Head of caudate nucleus (tissue), 42 donors: ENCODE measurements at regions not wholly inside any gene's neighbourhood (a gene's known extent, or its start where the extent isn't known, plus 50 kb on each side); places are given as distances from the start of the nearest gene placed in this dataset.
"Not testable (repeated sequence)": the region's sequence is repeated elsewhere in the genome, so short reads cannot be mapped to it uniquely, and the experiment has no call there.

Experiments used
- DNase-seq, 42 donors: peaks; one replicate each; pipeline versions ENCODE4 v3.0.0 to v3.0.0-alpha.2; 2020 to 2021; ENCODE audit warnings: mixed read lengths in 7 of 42
- intact Hi-C: fragments of 100-400 bp; cut with DNase I; formaldehyde crosslinking; loops from one replicate; pipeline ENCODE4 v1.15.0; 2022

DNA sequence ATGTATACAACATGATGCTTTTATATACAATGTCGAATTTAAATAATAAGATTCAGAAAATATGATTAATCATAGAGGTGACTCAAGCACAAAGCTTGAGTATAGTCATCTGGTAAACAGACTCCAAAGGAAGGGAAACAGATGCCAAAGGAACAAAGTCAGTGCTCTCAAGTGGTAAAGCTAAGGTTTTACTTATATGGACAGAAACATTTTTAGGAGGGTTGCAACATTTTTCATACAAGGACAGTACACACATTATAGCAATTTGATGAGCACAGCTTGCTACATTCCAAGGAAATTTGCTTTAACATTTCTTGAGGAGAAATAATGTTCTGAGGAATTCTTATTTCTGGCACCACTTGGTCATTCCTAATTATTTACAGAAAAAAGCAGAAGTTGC is 333.4 kb upstream of the AADAT start:
- DNase-seq = no peak
- intact Hi-C loops = no loop called here

DNA sequence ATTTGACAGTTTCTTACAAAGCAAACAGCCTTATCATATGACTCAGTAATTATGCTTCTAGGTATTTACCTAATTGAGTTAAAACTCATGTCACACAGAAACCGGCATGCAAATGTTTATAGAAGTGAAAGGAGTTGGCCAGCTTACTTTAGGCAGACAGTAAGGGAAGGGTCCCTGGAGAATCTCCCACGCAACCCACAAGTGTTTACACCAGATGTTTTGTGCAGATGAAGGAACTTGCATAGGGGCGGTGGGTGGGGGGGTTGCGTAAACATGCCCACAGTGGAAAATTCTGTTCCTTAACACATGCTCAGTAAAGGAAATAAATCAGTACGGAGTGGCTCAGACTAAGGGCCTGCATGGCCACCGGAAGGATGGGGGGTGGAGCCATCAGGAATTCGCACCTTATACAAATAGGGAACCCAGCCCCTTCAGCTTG is 330.5 kb upstream of the AADAT start:
- DNase-seq = no peak
- intact Hi-C loops = no loop called here

DNA sequence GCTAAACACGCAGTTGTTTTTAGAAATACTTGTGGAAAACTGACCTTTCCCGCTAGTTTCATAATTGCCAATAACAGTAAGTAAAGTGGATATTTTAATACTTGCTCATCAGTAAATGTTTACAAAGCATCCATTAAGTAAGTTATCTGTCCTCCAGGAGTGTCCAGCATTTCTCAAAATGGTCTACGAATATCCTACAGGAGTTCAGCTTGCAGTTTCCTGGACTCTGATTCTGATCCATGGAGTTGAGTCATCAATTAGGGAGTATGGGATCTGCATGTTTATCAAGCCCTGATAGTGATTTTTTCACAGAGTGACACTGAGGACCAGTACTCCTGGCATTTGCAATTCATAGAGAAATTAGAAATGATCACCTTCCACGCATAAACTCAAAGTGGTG is 325.2 kb upstream of the AADAT start:
- DNase-seq = no peak
- intact Hi-C loops = no loop called here

DNA sequence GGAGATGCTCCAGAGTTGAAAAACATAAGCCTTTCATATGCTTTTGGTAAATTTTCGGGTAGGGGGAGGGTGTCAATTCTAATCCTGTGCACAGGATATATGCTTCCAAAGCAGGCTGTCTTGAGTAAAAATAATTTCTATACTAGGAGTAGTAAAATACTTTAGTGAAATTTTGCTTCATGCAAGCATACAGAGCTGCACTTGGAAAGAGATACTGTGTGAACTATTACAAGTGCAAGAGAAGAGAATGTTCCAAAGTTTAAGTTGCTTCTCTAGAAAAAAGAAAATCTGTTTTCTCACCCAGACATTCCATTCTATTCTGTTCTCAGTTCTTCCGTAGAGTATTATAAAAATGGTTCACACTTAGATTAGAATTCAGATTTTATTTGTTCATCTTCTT is 324.6 kb upstream of the AADAT start:
- intact Hi-C loops = no loop called here
- no peak for DNase-seq

DNA sequence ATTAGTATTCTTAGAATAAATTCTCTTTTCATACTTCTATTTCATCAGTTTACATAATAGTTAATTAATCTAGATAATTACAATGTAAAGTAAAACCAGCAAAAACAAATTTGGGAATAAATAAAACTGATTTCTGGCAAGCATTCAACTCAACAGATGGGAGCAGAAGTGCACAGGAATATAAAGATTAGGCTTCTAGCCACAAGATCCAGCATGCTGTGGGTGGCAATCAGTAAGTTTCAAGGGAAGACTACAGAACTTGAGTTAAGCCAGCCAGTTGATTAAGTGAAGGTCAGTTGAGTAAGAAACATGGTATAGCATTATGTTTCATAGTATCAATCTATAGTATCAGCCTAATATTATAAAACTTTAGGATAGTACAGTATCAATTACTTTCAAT is 324.2 kb upstream of the AADAT start:
- no peak for DNase-seq
- intact Hi-C loops = no loop called here

DNA sequence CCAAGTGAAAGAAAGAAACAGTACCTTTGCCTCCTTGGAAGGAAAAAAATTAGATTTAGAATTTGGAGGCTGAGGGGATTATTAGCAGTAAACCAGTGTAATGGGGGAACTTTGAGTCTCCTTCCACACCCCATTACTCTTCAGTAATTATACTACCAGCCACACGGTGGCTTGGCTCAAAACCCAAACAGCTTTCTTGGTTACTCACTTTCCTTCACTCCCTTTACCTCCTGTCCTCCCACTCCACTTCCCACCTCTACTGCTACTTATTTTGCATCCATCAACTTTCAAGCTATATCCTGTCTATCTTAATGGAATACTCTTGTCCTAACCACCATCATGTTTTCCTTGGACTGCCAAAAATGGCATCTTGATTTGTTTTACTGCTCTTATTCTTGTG is 310.6 kb upstream of the AADAT start:
- intact Hi-C loops = no loop called here
- DNase-seq = peak in 2 of 42 donors; percentile 6

DNA sequence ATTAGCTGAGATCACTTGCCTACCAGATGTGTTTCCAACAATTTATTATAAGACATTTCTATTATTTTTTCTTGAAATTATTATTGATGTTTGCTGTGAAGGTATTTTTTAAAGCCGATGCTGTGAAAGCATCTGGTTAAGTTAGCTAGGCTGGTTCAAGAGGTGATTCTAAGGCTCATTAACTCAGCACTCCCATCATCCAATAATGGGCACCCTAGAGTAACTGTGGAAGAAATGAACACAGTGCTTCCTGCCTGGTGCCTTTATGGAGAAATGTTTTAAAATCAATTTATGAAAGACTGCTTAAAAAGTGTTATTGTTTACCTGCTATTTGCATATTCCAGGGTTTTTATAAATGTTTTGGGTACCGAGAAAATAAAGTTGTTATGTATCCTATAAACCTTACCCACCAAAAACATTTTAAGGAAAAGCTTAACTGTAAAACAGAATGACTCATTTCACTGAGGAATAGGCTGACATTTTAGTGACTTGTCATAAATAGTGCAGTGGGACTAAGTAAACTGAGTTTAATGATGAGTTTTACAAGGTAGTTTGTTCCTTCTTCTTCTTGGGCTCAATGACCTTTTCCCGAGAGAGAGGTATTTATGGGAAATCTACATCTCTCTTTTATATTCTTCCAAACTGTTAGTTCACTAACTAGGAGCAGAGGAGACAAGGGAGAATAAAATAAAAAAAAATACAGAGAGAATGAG is 310.0 kb upstream of the AADAT start:
- intact Hi-C loops = no loop called here
- no peak for DNase-seq

DNA sequence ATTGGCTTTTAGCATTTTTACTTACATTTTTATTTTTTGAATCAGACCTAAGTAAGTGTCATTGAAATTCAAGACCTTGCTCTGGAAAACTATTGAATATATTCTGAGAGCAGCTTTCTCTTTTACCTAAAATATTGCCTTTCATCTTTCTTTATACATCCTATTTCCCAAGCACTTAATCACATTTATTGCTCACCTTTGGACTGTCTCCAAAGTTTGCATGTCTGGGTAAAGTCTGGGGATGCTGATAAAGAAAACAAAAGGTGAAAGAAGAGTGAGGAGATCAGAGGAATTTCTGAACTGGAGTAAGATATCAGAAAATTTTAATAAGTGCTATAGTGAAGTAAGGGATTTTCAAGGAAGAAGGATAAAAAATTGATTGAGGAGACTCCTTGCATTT is 308.5 kb upstream of the AADAT start:
- intact Hi-C loops = no loop called here
- DNase-seq = no peak

DNA sequence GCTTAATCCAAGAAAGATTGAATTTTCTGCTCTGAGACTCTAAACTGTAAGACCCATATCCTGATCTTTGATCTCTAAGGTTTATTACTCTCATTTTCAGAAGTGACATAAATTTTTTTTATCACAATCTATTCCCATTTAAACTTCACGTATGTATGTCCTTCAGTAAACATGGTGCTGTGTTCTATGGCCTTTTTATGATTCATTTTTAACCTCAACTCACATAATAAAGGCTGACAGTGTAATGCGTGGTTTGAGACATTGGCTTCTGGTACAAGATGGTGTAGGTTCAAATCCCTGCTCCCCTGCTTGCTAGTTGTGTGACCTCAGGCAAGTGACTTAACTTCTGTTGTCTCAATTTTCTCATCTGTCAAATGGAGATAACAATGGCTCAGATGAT is 306.0 kb upstream of the AADAT start:
- no peak for DNase-seq
- intact Hi-C loops = no loop called here

DNA sequence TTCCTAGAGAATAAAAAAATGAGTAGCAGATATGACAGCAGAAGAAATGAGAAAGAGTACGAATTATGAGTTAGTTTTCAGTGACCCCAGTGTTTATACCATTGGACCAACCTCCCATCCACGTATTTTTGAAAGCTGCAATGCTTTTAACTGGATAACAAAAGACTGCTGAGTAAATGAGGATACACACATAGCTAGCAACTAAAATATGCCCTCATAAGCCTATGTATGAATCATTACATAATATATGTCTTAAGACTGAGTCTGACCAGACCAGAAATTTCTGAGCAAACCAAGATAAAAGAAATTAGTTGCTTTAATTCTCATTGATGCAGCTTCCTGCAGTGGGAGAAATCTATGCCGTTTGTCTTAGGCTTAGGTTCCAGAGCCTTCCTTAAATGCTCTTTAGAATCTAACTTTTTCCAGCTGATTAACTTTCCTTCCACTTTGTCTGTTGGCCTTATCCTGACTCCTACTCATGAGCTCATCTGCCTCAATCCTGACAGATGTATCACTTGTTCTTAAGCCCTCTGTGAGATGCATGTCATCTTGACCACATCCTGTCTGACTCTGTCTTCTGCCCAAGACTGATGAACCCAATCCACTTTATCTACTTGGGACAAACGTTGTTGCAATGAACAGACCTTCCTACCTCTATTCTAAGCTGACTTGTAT is 301.4 kb upstream of the AADAT start:
- intact Hi-C loops = no loop called here
- DNase-seq = no peak

DNA sequence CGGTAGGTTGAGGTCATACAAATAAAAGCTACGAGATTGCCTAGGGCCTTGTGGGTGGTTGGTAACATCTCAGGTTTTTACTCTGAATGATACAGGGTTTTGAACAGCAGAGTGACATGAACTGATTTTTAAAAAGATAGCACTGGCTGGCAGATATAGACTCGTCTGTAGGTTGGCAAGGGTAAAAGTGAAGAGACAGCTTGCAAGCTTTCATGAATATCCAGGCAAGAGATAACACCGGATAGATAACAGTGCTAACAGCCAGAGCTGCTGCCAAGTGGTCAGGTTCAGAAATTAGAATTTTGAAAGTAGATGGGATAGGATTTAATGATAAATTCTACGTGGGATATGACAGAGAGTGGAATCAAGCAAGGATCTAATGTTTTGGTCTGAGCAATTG is 299.7 kb upstream of the AADAT start:
- DNase-seq = no peak
- intact Hi-C loops = no loop called here

DNA sequence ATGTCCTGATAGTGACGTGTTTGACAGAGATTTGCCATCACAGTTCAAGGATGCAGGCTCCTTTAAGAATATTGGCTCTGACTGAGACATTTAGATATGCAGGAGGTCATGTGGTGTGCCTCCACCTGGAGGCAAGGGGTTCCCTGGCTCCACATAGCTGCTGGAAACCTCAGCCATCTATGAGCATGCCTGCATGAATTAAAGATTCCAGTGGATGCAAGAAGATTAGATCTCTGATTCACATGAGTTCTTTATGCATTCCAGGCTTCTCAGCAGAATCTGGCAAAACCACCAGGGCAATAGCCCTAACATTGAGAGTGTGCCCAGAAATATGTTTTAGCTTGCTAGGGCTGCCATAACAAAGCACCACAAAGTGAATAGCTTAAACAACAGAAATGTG is 298.5 kb upstream of the AADAT start:
- intact Hi-C loops = no loop called here
- no peak for DNase-seq

DNA sequence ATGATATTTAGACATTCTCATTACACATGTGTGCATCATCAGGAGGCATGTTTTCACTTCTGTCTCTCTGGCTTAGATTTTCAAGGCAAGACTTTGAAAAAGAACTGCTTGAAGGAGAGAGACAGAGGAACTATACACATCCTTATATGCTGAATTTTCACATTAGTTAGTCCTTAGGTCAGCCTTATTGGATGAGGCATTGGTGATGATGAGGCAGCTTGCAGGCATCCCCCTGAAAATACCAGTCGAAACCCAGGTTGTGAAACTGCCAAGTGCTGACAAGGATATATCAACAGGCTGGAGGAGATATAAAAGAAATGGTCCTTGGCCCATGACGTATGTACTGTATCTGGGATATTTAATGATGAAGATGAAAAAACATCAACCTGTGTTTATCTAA is 297.2 kb upstream of the AADAT start:
- intact Hi-C loops = no loop called here
- DNase-seq = no peak

DNA sequence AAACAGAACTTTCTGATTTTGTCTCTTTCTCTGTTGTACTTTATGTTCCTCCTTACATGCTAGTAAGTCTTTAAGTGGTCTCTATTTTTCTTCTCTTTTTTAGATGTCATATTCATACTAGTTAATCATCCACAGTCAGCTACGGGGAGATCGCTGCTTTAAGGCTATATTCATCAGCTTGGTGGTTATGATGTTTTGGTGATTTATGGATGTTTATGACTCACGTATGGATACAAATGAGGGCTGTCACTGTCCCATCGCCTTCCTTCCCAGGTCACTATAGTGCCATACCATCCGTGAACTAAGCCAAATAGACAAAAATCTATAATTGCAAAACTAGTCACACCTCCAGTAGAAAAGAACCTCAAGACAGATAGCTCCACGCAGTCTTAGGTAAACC is 296.8 kb upstream of the AADAT start:
- intact Hi-C loops = no loop called here
- DNase-seq = no peak

DNA sequence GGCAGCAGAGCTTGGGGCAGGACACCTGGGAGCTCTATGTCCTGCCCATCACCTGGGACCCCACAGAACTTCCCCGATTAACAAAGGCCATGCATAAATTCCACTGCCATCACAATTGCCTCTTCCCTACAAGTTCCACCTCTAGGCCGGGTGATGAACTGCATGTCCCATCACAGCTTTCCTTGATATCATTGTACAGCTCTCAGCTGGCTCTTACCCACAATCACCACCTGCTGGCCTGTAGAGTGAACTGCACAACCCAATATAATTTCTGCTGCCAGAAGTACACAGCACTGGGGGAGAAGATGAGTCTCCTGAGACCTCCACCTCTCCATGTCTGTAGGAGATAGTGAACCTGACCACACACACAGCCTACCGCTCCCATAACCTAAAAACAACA is 285.0 kb upstream of the AADAT start:
- DNase-seq = no peak
- intact Hi-C loops = no loop called here

DNA sequence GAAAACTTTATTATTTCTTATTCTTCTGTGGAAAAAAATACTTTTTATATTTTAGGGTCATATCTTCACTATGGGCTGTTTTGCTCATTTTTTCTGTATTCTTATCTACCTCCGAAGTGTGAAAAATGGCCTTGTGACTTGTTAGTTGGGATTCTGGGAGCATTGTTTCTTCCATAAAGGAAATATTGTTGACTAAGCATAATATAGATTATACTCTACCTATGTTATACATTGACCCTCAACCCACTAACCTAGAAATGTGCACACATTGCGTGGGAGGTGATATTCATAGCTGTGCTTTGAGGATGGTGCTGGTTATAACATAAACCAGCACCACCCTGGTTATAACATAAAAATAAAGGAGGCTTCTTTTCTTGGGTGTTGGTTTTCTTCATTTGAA is 259.2 kb upstream of the AADAT start:
- no peak for DNase-seq
- intact Hi-C loops = no loop called here

DNA sequence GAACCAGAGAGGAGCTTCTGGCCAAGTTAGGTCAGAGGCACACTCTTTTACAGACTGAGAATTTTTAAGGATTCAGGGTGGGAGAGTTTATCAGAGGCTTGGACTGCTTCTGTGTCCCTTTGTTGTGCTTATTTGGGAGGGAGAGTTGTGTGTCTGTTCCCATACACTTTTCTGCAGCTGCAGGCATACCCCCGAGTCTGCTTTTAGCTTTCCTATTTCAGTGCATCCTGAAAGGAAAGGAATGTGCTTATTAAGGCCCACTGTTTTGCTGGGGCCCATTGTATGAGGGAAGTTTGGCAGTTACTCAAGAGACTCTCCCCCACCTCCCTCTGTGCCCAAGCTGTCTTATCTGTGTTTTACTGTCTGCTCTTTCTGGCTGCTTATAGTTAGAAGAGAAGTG is 257.4 kb upstream of the AADAT start:
- DNase-seq, intact Hi-C loops: not testable (repeated sequence)

DNA sequence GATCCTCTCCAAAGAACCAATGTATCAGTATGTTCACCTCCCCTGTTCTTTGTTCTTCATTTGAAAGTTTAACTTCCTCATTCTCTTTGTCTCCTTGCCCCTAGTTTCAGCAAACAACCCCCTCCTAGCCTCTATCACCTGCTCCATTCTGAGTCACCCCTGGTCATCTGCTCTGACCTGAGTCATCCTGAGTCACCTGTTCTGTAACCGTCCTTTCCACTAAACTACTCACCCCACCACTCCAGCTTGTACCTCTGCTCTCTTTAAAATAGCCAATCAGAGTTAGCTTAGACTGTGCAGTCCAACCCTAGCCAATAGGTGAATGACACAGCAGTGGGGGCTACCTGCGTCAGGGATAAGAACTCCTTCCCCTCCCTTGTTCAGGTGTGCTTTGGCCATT is 249.8 kb upstream of the AADAT start:
- intact Hi-C loops = no loop called here

DNA sequence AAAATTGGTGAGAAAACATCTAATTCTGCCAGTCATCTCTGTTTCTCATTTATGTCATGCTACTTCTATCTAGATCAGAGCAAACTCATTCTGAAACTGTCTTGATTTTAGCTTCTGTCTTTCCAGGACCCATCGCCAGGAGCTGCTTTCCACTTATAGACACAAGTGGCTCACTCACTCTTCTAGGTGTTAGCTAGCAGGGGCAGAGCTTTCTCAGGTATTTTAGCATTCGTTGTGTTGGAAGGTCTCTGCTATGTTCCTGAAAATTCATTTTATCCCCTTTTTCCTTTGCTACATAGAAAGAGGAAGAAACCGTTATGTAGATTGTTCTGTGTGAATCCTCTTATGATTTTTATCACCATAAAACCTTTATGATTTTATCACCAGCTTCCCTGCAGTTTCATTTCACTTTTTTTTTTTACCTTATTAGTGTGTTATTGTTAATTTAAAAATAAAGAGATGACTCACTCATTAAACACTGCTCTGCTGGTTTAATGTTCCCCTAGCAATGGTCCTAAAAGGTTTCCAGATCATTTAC is 246.6 kb upstream of the AADAT start:
- intact Hi-C loops = no loop called here
- no peak for DNase-seq

More for the DNA sequence above, 249.8 kb upstream of the AADAT start:
- DNase-seq = no peak

DNA sequence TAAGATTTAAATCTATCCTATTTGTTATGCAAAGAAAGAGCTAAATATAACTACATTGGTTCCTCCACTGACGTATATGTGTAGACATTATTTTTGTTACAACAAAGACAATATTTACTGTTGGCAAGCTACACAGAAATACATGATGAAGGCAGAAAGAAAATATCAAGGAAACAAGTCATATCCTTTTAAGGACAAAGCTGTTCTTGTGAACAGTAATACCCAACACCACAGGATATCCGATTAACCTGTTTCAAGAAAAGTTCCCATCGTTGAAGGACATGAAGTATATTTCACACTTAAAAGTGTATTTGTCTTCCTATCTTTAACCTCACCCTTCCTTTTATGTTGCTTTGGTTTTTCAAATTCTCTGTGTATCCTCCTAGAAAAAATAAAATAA is 235.8 kb upstream of the AADAT start:
- no peak for DNase-seq
- intact Hi-C loops = no loop called here

DNA sequence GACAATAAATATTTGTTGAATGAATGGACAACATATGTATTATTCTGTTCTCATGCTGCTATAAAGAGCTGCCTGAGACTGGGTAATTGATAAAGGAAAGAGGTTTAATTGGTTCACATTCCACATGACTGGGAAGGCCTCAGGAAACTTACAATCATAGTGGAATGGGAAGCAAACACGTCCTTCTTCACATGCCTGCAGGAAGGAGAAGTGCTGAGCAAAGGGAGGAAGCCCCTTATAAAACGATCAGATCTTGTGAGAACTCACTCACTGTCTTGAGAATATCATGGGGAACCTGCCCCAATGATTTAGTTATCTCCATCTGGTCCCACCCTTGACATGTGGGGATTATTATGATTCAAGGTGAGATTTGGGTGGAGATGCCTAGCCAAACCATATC is 233.9 kb upstream of the AADAT start:
- DNase-seq = no peak
- intact Hi-C loops = no loop called here
